HAP-1 (cell line): ENCODE measurements at regions not wholly inside any gene's neighbourhood (a gene's known extent, or its start where the extent isn't known, plus 50 kb on each side); places are given as distances from the start of the nearest gene placed in this dataset.

ENCODE experiments used
- DNase-seq, 2 experiments: peaks; one replicate each; pipeline ENCODE4 v3.0.0-alpha.2; 2016 to 2020; ENCODE audit warnings: low spot score in 2 of 2
- H3K27me3 ChIP-seq: fragments of 250-450 bp; sonication (Bioruptor Pico); 2 replicates; pipeline ENCODE4 v1.5.1; 2020; ENCODE audit warnings: low read depth, mild to moderate bottlenecking, moderate library complexity
- H3K36me3 ChIP-seq: fragments of 250-450 bp; sonication (Bioruptor Pico); replicated peaks from 2 replicates; pipeline ENCODE4 v1.5.1; 2020; ENCODE audit warnings: mild to moderate bottlenecking
- H3K4me1 ChIP-seq: fragments of 250-450 bp; sonication (Bioruptor Pico); 2 replicates; pipeline ENCODE4 v1.5.1; 2020; ENCODE audit warnings: mild to moderate bottlenecking
- H3K4me3 ChIP-seq: fragments of 250-450 bp; sonication (Bioruptor Pico); 2 replicates; pipeline ENCODE4 v1.5.1; 2020; ENCODE audit warnings: mild to moderate bottlenecking, moderate library complexity
- H3K9me3 ChIP-seq: fragments of 250-450 bp; sonication (Bioruptor Pico); 2 replicates; pipeline ENCODE4 v1.5.1; 2020; ENCODE audit warnings: mild to moderate bottlenecking, moderate library complexity
- in situ Hi-C: fragments of 300-500 bp; cut with MboI; formaldehyde crosslinking; loops from 3 replicates; pipeline ENCODE4 v1.14.3; 2020; ENCODE audit warnings: low sequenced_read_pairs, inconsistent platforms, mixed read lengths

DNA sequence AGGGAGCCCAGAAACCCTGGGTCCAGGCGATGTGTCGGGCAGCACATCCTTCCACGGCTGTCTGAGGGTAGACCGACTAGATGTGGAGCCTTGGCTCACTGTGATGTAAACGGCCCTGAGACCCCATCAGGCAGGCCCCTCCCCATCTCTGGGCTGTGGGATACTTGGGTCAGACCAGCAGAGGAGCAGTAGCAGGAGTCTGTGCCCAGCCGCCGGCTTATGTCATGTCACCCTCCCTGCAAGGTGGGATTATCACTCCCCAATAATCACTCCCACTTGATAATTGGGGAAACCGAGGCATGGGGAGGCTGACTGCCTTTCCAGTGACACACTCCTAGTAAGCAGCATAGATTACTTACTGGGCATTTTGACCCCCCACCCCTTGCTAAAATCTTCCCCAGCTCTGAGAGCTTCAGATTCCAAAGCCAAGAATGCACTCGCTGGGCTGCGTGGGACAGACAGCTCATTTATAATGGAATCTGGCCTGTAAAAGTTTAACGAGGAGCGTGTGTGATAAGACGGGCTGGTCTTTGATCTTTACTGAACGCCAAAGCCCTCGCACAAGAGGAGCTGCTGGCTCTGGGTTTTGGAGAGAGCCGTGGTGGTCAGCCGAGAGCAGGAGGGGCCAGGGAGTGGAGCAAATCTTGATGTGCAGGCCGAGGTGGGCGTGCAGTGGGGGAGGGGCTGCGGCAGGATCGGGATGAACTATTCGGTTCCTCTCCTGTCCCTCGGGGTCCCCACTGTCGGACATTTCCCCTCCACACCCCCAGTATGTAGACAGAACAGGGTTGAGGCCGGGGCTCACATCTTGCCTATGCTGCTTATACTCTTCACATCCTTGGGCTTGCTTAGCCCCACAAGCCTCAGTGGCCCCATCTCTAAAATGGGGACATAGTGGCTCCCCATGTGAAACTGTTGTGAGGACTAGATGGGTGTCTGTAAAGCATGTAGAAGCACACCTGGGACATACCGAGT, 200.0 kb downstream of the GLI2 start:
- peaks cover 7% of the 10 kb centered on the region for H3K4me1 ChIP-seq
- in situ Hi-C loops = no loop called here
- H3K4me3 ChIP-seq = no peak overlapping the region
- H3K9me3 ChIP-seq = no peaks in the 10 kb centered on the region
- peak in 1 of 2 experiments; percentile 25 for DNase-seq
- H3K36me3 ChIP-seq = no peaks in the 10 kb centered on the region
- no peaks in the 10 kb centered on the region for H3K27me3 ChIP-seq

DNA sequence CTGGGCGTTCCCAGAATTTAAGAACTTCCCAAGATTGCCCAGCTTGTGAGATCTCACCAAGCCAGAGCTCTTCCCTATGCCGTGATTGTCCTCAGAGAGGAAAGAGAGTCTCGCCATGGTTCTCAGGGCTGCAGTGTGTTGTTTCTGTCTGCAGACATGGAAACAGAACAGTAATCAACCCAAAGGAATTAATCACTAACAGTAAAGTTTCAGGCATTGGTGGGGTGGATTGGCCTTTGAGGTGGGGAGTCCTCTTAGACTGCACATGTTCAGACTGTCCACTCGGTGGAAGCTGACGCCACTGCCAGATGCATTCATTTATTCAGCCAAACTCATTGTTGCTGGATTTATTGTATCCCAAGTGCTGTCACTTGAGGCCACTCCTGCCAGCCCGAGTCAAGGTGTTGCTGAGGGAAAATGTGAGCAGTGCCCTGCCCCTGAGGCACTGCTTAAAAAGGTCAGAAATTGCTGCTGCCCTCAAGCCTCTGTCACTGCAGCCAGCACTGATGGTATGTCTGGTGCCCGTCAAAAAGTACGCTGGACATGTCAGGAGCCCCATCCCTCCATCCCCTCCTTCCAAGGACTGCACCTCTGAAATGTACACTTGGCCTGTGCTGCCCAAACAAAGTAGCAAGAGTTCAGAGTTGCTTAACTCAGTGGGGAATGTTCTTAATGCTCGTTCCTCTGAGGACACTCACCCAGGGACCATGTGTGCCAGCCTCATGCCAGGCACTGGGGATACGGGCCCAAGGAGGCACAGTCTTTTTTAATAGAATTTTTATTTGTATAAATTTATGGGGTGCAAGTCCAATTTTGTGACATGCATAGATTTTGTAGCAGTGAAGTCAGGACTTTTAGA, 201.0 kb downstream of the GLI2 start:
- Histone ChIP-seq H3K36me3 (no peaks in the 10 kb centered on the region), H3K4me1 (peaks cover 11% of the 10 kb centered on the region), H3K4me3 (no peak overlapping the region), H3K27me3 (no peaks in the 10 kb centered on the region), H3K9me3 (no peaks in the 10 kb centered on the region)
- DNase-seq = no peak
- in situ Hi-C loops = no loop called here

DNA sequence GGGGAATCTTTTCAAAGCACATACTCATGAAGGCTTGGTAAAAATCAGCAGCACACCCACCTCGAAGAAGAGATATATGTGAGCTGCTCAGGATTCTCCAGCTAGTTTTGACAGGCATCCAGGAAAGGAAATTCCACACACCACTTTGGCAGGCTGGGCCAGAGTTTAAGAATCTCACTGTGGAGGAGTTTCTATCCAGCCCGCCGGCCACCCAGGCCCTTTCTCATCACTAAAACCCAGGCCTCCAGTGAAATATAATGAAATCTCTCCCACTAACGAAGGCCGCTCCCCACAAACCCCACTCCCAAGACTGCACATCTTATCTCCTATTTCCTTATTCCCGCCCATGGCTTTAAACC, 202.0 kb downstream of the GLI2 start:
- no peaks in the 10 kb centered on the region for H3K9me3 ChIP-seq
- DNase-seq = no peak
- no peaks in the 10 kb centered on the region for H3K27me3 ChIP-seq
- in situ Hi-C loops = no loop called here
- H3K4me1 ChIP-seq = peaks cover 11% of the 10 kb centered on the region
- no peak overlapping the region for H3K4me3 ChIP-seq
- H3K36me3 ChIP-seq = no peaks in the 10 kb centered on the region

DNA sequence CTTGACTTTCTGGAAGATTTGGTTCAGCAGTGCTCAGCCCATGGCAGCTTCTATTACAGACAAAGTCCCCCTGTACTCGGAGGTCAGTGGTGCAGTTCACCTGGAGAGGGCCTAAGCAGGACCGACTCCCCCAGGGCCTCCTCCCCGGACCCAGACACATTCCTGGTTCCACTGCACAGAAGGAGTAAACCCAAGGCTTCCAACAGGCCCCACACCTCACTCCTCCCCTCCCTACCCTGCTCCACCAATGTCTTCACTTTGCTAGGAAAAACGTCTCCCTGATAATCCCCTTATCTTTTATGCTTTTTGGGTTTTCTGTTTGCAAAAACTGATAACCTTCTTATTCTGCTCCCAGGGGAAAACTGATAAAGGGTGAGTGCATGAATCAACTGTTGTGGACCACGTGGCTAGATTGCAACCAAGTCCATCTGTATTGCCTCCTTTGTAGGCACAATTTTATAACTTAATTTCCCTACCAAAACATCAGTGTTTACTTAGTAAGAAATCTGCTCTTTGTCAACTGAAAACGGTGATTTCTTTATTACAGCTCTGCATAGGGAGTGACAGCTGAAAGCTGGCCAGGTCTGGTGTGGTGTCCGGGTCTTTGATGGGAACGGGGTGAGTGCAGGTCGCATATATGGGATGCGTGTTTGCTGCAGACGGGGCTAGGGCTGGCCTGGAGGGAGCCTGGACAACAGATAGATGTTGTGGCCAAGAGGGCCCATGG, 202.5 kb downstream of the GLI2 start:
- Histone ChIP-seq H3K9me3 (no peaks in the 10 kb centered on the region), H3K36me3 (no peaks in the 10 kb centered on the region), H3K4me3 (no peak overlapping the region), H3K4me1 (peaks cover 11% of the 10 kb centered on the region), H3K27me3 (no peaks in the 10 kb centered on the region)
- in situ Hi-C loops = no loop called here
- no peak for DNase-seq

DNA sequence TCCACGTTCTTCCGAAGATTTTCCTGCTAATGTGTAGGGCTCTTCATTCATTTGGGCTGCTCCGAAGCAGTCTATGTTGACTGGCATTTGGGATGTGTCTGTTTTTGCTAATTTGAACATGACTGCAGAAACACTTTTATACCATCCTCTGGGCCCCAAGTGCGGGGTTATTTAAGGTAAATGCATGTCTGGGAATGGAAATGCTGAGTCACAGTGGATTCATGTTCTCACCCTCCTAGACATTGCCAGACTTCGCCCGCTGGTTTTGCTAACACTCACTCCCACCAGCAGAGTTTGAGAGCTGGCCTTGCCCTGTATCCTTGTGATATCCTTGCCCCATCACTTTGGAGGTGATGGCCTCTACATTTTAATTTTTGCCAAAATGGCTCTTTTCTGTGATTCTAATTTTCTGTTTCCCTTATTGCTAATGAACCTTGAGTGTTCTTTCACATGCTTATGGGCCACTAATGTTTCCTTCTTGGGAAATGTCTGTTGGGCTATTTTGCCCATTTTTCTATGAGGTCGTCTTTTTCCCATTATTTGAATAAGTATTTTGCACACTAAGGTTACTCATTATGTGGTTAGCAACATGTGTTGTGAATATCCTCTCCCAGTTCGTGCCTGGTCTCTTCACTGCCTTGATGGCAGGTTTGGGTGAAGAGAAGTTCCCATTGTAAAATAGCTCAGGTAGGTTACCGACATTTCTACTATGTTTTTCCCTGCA, 204.1 kb downstream of the GLI2 start:
- H3K4me1 ChIP-seq = peaks cover 5% of the 10 kb centered on the region
- in situ Hi-C loops = no loop called here
- H3K4me3 ChIP-seq = no peak overlapping the region
- no peaks in the 10 kb centered on the region for H3K36me3 ChIP-seq
- no peak for DNase-seq
- no peaks in the 10 kb centered on the region for H3K9me3 ChIP-seq
- no peaks in the 10 kb centered on the region for H3K27me3 ChIP-seq

DNA sequence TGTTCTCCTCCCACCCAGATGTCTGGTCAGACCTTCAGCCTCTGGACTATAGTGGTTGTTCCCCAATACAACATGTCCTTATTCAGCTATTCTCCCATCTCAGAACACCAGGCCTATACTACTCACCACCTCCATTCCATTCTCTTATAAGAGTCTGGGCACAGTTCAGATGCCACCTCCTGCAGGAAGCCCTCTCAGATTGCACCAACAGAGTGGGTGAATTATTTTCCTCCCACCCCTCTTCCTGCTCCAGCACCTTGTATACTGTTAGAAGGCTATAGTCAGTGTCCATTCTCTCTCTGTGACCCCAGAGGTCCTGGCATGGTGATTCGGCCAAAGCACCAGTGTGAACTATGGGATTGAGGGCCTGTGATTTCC, 204.6 kb downstream of the GLI2 start:
- H3K4me1 ChIP-seq = peaks cover 4% of the 10 kb centered on the region
- H3K27me3 ChIP-seq = no peaks in the 10 kb centered on the region
- no peaks in the 10 kb centered on the region for H3K9me3 ChIP-seq
- H3K4me3 ChIP-seq = no peak overlapping the region
- in situ Hi-C loops = no loop called here
- no peaks in the 10 kb centered on the region for H3K36me3 ChIP-seq
- DNase-seq = no peak

DNA sequence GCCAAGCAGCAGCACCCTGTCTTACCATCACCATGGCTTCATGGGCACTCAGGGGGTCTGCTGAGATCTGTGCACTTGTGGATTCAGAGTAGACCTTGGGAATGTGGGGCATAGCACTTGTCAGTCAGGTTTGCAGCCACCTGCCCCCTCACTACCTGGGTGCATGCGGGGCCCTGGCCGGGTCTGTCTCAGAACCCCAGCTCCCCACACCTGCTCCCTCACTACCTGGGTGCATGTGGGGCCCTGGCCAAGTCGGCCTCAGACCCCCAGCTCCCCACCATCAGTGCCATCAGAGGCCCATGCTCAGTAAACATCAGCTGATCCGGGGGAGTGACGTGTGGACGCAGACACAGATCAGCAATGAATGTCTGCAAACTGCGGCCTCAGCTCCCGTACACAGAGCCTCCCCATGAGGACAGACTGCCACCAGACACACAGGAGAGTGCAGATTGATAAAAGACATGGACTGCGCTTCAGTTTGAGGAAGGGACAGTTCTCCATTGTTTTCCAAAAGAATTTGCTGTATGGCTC, 205.1 kb downstream of the GLI2 start:
- Histone ChIP-seq H3K9me3 (no peaks in the 10 kb centered on the region), H3K4me3 (no peak overlapping the region), H3K4me1 (peaks cover 4% of the 10 kb centered on the region), H3K27me3 (no peaks in the 10 kb centered on the region), H3K36me3 (no peaks in the 10 kb centered on the region)
- in situ Hi-C loops = no loop called here
- no peak for DNase-seq

DNA sequence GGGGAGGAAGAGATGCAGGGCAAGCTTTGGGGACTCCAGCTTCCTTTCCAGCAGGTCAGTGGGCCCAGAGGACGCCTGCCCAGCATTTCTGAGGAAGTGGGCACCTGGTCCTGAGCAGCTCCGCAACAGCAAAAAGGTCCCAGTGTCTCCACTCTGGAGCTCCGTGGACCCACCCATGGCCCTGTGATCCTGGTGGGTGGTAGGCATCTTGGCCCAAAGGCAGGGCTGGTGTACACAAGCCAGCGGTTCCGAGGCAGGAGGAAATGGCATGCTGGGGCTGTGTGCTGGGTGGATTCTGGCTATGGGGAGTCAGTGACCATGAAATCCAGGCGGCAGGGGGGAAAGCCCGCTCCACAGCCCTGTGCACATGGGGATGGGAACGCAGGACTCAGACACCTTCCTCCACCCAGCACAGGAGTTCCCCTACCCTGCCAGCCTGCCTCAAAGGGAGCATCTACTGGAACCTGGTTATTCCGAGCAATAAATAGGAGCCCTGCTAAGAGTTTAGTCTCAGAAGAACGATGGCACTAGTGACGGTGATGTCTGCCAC, 206.0 kb downstream of the GLI2 start:
- H3K4me1 ChIP-seq = peaks cover 4% of the 10 kb centered on the region
- in situ Hi-C loops = no loop called here
- H3K9me3 ChIP-seq = no peaks in the 10 kb centered on the region
- no peak for DNase-seq
- H3K36me3 ChIP-seq = no peaks in the 10 kb centered on the region
- no peak overlapping the region for H3K4me3 ChIP-seq
- H3K27me3 ChIP-seq = no peaks in the 10 kb centered on the region

DNA sequence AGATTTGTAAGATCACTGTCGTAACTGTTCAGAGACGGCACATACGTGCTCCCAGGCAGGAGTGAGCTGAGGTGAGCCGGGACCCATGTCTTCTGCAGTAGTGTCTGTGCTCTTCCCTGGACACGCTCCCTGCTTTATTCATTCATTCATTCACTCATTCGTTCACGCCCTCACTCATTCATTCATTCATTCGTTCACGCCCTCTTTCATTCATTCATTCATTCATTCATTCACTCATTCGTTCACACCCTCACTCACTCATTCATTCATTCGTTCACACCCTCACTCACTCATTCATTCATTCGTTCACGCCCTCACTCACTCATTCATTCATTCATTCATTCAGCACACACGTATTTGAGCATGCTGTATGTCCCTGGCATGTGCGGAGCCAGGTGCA, 207.0 kb downstream of the GLI2 start:
- peaks cover 4% of the 10 kb centered on the region for H3K4me1 ChIP-seq
- no peaks in the 10 kb centered on the region for H3K36me3 ChIP-seq
- H3K9me3 ChIP-seq = no peaks in the 10 kb centered on the region
- no peaks in the 10 kb centered on the region for H3K27me3 ChIP-seq
- H3K4me3 ChIP-seq = no peak overlapping the region
- in situ Hi-C loops = no loop called here
- DNase-seq = no peak

DNA sequence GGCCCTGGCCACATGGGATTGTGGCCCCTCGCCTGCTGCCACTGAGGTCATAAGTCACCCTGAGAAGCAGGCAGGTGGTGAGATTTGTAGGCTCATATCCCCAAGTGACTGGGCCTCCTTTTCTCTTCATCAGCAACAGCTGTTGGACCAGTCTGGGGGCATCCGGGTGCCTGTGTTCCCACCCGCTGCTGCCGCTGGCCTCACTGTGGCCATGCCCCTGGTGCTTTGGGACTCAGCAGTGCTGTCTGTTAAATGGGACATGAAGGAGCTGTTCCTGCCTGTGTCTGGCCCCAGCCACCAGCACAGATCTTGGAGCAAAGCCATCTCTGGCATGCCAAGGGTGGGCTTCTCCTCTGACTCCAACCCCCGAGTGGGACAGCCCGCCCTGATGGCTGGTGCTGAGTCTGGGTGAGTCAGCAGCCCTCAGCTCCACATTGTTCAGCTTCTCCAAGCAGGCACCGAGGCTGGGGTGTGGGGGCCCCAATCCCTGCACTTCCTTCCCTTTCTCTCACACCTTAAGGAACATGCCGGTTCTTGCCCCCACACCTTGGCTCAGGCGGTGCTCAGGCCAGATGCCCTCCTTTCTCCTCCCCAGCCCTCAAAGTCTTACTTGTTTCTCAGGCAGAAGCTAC, 207.9 kb downstream of the GLI2 start:
- H3K4me3 ChIP-seq = no peak overlapping the region
- no peaks in the 10 kb centered on the region for H3K27me3 ChIP-seq
- in situ Hi-C loops = no loop called here

DNA sequence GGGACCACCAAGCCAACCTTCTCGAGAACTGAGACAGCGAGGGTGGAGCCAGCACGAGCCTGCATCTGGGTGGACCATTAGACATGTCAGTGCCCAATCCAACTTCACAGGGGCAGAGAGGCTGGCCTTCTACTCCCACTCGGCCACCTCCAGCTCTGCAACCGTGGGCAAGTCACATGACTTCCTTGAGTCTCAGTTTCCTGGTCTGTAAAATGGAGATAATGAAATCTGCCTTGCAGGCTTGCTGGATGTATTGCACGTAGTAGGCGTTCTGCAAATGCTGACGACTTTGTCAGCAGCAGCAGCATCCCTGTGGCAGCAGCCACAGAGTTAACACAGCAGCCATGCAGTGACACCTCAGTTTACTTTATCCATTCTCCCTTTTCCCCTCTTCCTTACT, 208.9 kb downstream of the GLI2 start:
- in situ Hi-C loops = no loop called here
- H3K4me1 ChIP-seq = peaks cover 4% of the 10 kb centered on the region; the same call in 1 of the 2 replicates

More for the DNA sequence above, 207.9 kb downstream of the GLI2 start:
- H3K4me1 ChIP-seq = peaks cover 4% of the 10 kb centered on the region; the same call in 1 of the 2 replicates
- no peak for DNase-seq
- no peaks in the 10 kb centered on the region for H3K9me3 ChIP-seq
- no peaks in the 10 kb centered on the region for H3K36me3 ChIP-seq

DNA sequence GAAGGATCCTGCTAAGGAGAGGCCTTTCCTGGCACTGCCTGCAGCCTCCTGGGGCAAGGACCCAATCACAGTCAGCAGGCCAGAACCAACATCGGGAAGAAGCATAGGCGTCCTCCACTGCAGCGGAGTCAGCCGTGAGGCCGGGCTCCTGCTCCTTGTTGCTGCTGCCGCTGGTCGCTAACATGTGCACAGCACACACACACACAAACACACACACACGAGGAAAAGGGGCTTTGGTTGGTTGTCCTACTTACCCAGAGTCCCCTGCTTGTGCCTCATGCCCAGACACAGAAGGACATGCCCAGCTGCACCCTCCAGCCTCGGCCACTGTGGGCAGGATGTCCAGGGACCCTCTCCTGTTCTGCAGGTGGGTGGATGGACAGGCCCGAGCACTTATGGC, 209.4 kb downstream of the GLI2 start:
- H3K36me3 ChIP-seq = no peaks in the 10 kb centered on the region
- H3K9me3 ChIP-seq = no peaks in the 10 kb centered on the region
- H3K27me3 ChIP-seq = no peaks in the 10 kb centered on the region
- in situ Hi-C loops = no loop called here
- no peak overlapping the region for H3K4me3 ChIP-seq
- no peak for DNase-seq
- H3K4me1 ChIP-seq = peaks cover 4% of the 10 kb centered on the region; the same call in 1 of the 2 replicates

More for the DNA sequence above, 208.9 kb downstream of the GLI2 start:
- DNase-seq = no peak
- Histone ChIP-seq H3K36me3 (no peaks in the 10 kb centered on the region), H3K27me3 (no peaks in the 10 kb centered on the region), H3K4me3 (no peak overlapping the region), H3K9me3 (no peaks in the 10 kb centered on the region)
